ENCODE measurements at regions not wholly inside any gene's neighbourhood (a gene's known extent, or its start where the extent isn't known, plus 50 kb on each side); places are given as distances from the start of the nearest gene placed in this dataset.

GRCh38 chr16:72284042-72284789, 112.3 kb upstream of the PMFBP1 start:
- no peak overlapping the region for H3K4me3 Mint-ChIP-seq
- H3K9me3 Mint-ChIP-seq, result no peaks in the 10 kb centered on the region
- ATAC-seq (replicated peaks), result no peak
- H3K27ac Mint-ChIP-seq, result no peak overlapping the region
- H3K36me3 Mint-ChIP-seq (ENCODE audit: insufficient read depth), result no peaks in the 10 kb centered on the region
- no peaks in the 10 kb centered on the region for H3K4me1 Mint-ChIP-seq (ENCODE audit: low read depth in 2 of 2)
- no peak for DNase-seq
- H3K27me3 Mint-ChIP-seq, result no peaks in the 10 kb centered on the region

GRCh38 chr16:72282362-72282761, 110.4 kb upstream of the PMFBP1 start:
- no peak for DNase-seq
- no peaks in the 10 kb centered on the region for H3K27me3 Mint-ChIP-seq
- ATAC-seq (replicated peaks), result no peak
- H3K27ac Mint-ChIP-seq, result no peak overlapping the region
- H3K9me3 Mint-ChIP-seq, result no peaks in the 10 kb centered on the region
- no peak overlapping the region for H3K4me3 Mint-ChIP-seq
- no peaks in the 10 kb centered on the region for H3K4me1 Mint-ChIP-seq (ENCODE audit: low read depth in 2 of 2)
- no peaks in the 10 kb centered on the region for H3K36me3 Mint-ChIP-seq (ENCODE audit: insufficient read depth)

GRCh38 chr16:72278301-72278700, 106.3 kb upstream of the PMFBP1 start:
- ATAC-seq (replicated peaks), result no peak
- H3K27ac Mint-ChIP-seq, result no peak overlapping the region
- no peak overlapping the region for H3K4me3 Mint-ChIP-seq
- H3K4me1 Mint-ChIP-seq (ENCODE audit: low read depth in 2 of 2), result no peaks in the 10 kb centered on the region
- DNase-seq, result no peak
- no peaks in the 10 kb centered on the region for H3K36me3 Mint-ChIP-seq (ENCODE audit: insufficient read depth)
- no peaks in the 10 kb centered on the region for H3K9me3 Mint-ChIP-seq
- H3K27me3 Mint-ChIP-seq, result no peaks in the 10 kb centered on the region

GRCh38 chr16:72277749-72278148, 105.8 kb upstream of the PMFBP1 start:
- Mint-ChIP-seq H3K27me3 (no peaks in the 10 kb centered on the region), H3K4me3 (no peak overlapping the region), H3K27ac (no peak overlapping the region), H3K9me3 (no peaks in the 10 kb centered on the region), H3K4me1 (ENCODE audit: low read depth in 2 of 2) (no peaks in the 10 kb centered on the region), H3K36me3 (ENCODE audit: insufficient read depth) (no peaks in the 10 kb centered on the region)
- ATAC-seq (replicated peaks) (no peak), DNase-seq (no peak)

GRCh38 chr16:72271699-72272240, 99.8 kb upstream of the PMFBP1 start:
- H3K4me3 Mint-ChIP-seq, result no peak overlapping the region
- H3K27me3 Mint-ChIP-seq, result no peaks in the 10 kb centered on the region
- no peaks in the 10 kb centered on the region for H3K9me3 Mint-ChIP-seq
- H3K27ac Mint-ChIP-seq, result no peak overlapping the region
- no peaks in the 10 kb centered on the region for H3K36me3 Mint-ChIP-seq (ENCODE audit: insufficient read depth)
- no peak for ATAC-seq (replicated peaks)
- no peaks in the 10 kb centered on the region for H3K4me1 Mint-ChIP-seq (ENCODE audit: low read depth in 2 of 2)
- DNase-seq, result no peak

- no peaks in the 10 kb centered on the region for H3K36me3 Mint-ChIP-seq (ENCODE audit: insufficient read depth)
- H3K4me1 Mint-ChIP-seq (ENCODE audit: low read depth in 2 of 2), result no peaks in the 10 kb centered on the region
- no peaks in the 10 kb centered on the region for H3K27me3 Mint-ChIP-seq
- DNase-seq (no peak), ATAC-seq (replicated peaks) (no peak)
- H3K9me3 Mint-ChIP-seq, result no peaks in the 10 kb centered on the region
- H3K27ac Mint-ChIP-seq, result no peak overlapping the region
- no peak overlapping the region for H3K4me3 Mint-ChIP-seq
Observed at GRCh38 chr16:72270531-72270930, 98.6 kb upstream of the PMFBP1 start.

GRCh38 chr16:72266836-72267235, 94.9 kb upstream of the PMFBP1 start:
- Mint-ChIP-seq H3K27me3 (no peaks in the 10 kb centered on the region), H3K4me1 (ENCODE audit: low read depth in 2 of 2) (no peaks in the 10 kb centered on the region)

GRCh38 chr16:72264771-72265170, 92.8 kb upstream of the PMFBP1 start:
- DNase-seq (no peak), ATAC-seq (replicated peaks) (no peak)
- no peaks in the 10 kb centered on the region for H3K4me1 Mint-ChIP-seq (ENCODE audit: low read depth in 2 of 2)
- H3K27me3 Mint-ChIP-seq, result no peaks in the 10 kb centered on the region
- no peak overlapping the region for H3K4me3 Mint-ChIP-seq
- H3K36me3 Mint-ChIP-seq (ENCODE audit: insufficient read depth), result no peaks in the 10 kb centered on the region
- no peak overlapping the region for H3K27ac Mint-ChIP-seq
- H3K9me3 Mint-ChIP-seq, result no peaks in the 10 kb centered on the region

More at GRCh38 chr16:72266836-72267235, 94.9 kb upstream of the PMFBP1 start:
- no peaks in the 10 kb centered on the region for H3K36me3 Mint-ChIP-seq (ENCODE audit: insufficient read depth)
- H3K9me3 Mint-ChIP-seq, result no peaks in the 10 kb centered on the region
- H3K4me3 Mint-ChIP-seq, result no peak overlapping the region
- no peak overlapping the region for H3K27ac Mint-ChIP-seq
- DNase-seq, result no peak
- ATAC-seq (replicated peaks), result no peak

GRCh38 chr16:72262711-72263110, 90.8 kb upstream of the PMFBP1 start:
- H3K4me3 Mint-ChIP-seq, result no peak overlapping the region
- peaks cover 0 to 3% of the 10 kb centered on the region in 2 donors for H3K9me3 Mint-ChIP-seq
- ATAC-seq (replicated peaks) (no peak), DNase-seq (no peak)
- no peaks in the 10 kb centered on the region for H3K36me3 Mint-ChIP-seq (ENCODE audit: insufficient read depth)
- no peak overlapping the region for H3K27ac Mint-ChIP-seq
- H3K27me3 Mint-ChIP-seq, result no peaks in the 10 kb centered on the region
- no peaks in the 10 kb centered on the region for H3K4me1 Mint-ChIP-seq (ENCODE audit: low read depth in 2 of 2)

GRCh38 chr16:72261127-72261526, 89.2 kb upstream of the PMFBP1 start:
- no peaks in the 10 kb centered on the region for H3K4me1 Mint-ChIP-seq (ENCODE audit: low read depth in 2 of 2)
- H3K27ac Mint-ChIP-seq, result no peak overlapping the region
- H3K36me3 Mint-ChIP-seq (ENCODE audit: insufficient read depth), result no peaks in the 10 kb centered on the region
- H3K9me3 Mint-ChIP-seq, result peaks cover 0 to 3% of the 10 kb centered on the region in 2 donors
- H3K4me3 Mint-ChIP-seq, result no peak overlapping the region
- no peak for DNase-seq
- no peak for ATAC-seq (replicated peaks)
- no peaks in the 10 kb centered on the region for H3K27me3 Mint-ChIP-seq

GRCh38 chr16:72256398-72257066, 84.6 kb upstream of the PMFBP1 start:
- Mint-ChIP-seq H3K9me3 (peaks cover 0 to 3% of the 10 kb centered on the region in 2 donors), H3K4me3 (no peak overlapping the region), H3K4me1 (ENCODE audit: low read depth in 2 of 2) (no peaks in the 10 kb centered on the region), H3K36me3 (ENCODE audit: insufficient read depth) (no peaks in the 10 kb centered on the region), H3K27ac (no peak overlapping the region), H3K27me3 (no peaks in the 10 kb centered on the region)
- ATAC-seq (replicated peaks), result no peak
- DNase-seq, result no peak

- Mint-ChIP-seq H3K27me3 (no peaks in the 10 kb centered on the region), H3K9me3 (peaks cover 0 to 3% of the 10 kb centered on the region in 2 donors), H3K4me3 (no peak overlapping the region), H3K27ac (no peak overlapping the region), H3K4me1 (ENCODE audit: low read depth in 2 of 2) (no peaks in the 10 kb centered on the region), H3K36me3 (ENCODE audit: insufficient read depth) (no peaks in the 10 kb centered on the region)
- DNase-seq (no peak), ATAC-seq (replicated peaks) (no peak)
Observed at GRCh38 chr16:72255786-72256185, 83.8 kb upstream of the PMFBP1 start.

- Mint-ChIP-seq H3K36me3 (ENCODE audit: insufficient read depth) (no peaks in the 10 kb centered on the region), H3K4me3 (no peak overlapping the region), H3K9me3 (no peaks in the 10 kb centered on the region), H3K27me3 (no peaks in the 10 kb centered on the region), H3K4me1 (ENCODE audit: low read depth in 2 of 2) (no peaks in the 10 kb centered on the region), H3K27ac (no peak overlapping the region)
- DNase-seq (no peak), ATAC-seq (replicated peaks) (no peak)
Observed at GRCh38 chr16:72247821-72248253, 75.9 kb upstream of the PMFBP1 start.

- H3K4me3 Mint-ChIP-seq, result no peak overlapping the region
- no peak overlapping the region for H3K27ac Mint-ChIP-seq
- no peaks in the 10 kb centered on the region for H3K9me3 Mint-ChIP-seq
- no peak for DNase-seq
- H3K4me1 Mint-ChIP-seq (ENCODE audit: low read depth in 2 of 2), result no peaks in the 10 kb centered on the region
- H3K36me3 Mint-ChIP-seq (ENCODE audit: insufficient read depth), result no peaks in the 10 kb centered on the region
- ATAC-seq (replicated peaks), result no peak
- H3K27me3 Mint-ChIP-seq, result no peaks in the 10 kb centered on the region
Observed at GRCh38 chr16:72246423-72246822, 74.5 kb upstream of the PMFBP1 start.
